ENCODE measurements at regions not wholly inside any gene's neighbourhood (a gene's known extent, or its start where the extent isn't known, plus 50 kb on each side); places are given as distances from the start of the nearest gene placed in this dataset.

- peaks cover 7% of the 10 kb centered on the region; the same call in 2 of the 3 replicates for H3K4me1 Mint-ChIP-seq
- Histone ChIP-seq H3K36me3 (ENCODE audit: insufficient read depth) (no peaks in the 10 kb centered on the region; the same call in 1 of the 2 replicates), H2AFZ (no peak overlapping the region), H3F3A (replicated peaks; ENCODE audit: low read depth) (no peaks in the 10 kb centered on the region), H3K27me3 (ENCODE audit: insufficient read depth) (no peaks in the 10 kb centered on the region), H3K4me3 (no peak overlapping the region), H3K79me2 (replicated peaks; ENCODE audit: insufficient read depth) (peaks cover 16% of the 10 kb centered on the region), H3K4me1 (ENCODE audit: insufficient read depth) (peaks cover 3% of the 10 kb centered on the region; the same call in 1 of the 2 replicates), H3K9me2 (ENCODE audit: insufficient read depth) (no peaks in the 10 kb centered on the region), H3K27ac (ENCODE audit: low read depth) (no peak overlapping the region), H4K20me1 (replicated peaks; ENCODE audit: insufficient read depth) (0 out of 2 replicates have a peak, but pooled peaks cover 3% of the 10 kb centered on the region), H3K4me2 (no peak overlapping the region)
- H3K27ac Mint-ChIP-seq = no peak overlapping the region
- no peak for ATAC-seq
- TF ChIP-seq CTCF (conservative IDR thresholded peaks at IDR 0.05; ENCODE audit: low read depth in 2 of 2) (no peak), NANOG (IDR thresholded peaks at IDR 0.05; ENCODE audit: borderline replicate concordance) (no peak), EZH2 (IDR thresholded peaks at IDR 0.05; ENCODE audit: low read depth, unreplicated experiment) (no peak), POLR2AphosphoS5 (IDR thresholded peaks at IDR 0.05; ENCODE audit: low read depth) (no peak), CREB1 (CRISPR knock-in tag; IDR thresholded peaks at IDR 0.05; ENCODE audit: low read depth) (no peak), ZNF114 (CRISPR knock-in tag; IDR thresholded peaks at IDR 0.05) (no peak), REST (IDR thresholded peaks at IDR 0.05; ENCODE audit: unreplicated experiment) (no peak), ETS1 (IDR thresholded peaks at IDR 0.05) (no peak), STAT1 (IDR thresholded peaks at IDR 0.05; ENCODE audit: unreplicated experiment) (no peak), EZH2phosphoT487 (IDR thresholded peaks at IDR 0.05; ENCODE audit: unreplicated experiment) (no peak), JUNB (IDR thresholded peaks at IDR 0.05; ENCODE audit: unreplicated experiment) (no peak), ZNF462 (CRISPR knock-in tag; IDR thresholded peaks at IDR 0.05) (no peak), ZNF331 (CRISPR knock-in tag; IDR thresholded peaks at IDR 0.05; ENCODE audit: low read depth) (no peak)
- peaks cover 5% of the 10 kb centered on the region for H3K27me3 Mint-ChIP-seq (ENCODE audit: insufficient read depth, low read depth, poor library complexity)
- no peak overlapping the region for H3K4me3 Mint-ChIP-seq
- DNase-seq (ENCODE audit: low spot score) = no peak
- peaks cover 65% of the 10 kb centered on the region for H3K36me3 Mint-ChIP-seq (ENCODE audit: low read depth)
- no peaks in the 10 kb centered on the region; the same call in 1 of the 3 replicates for H3K9me3 Mint-ChIP-seq
These were observed 168.2 kb upstream of the ZNF267 start for GRCh38 chr16:31705371-31705770.
